Natural killer cell (primary cell): ENCODE measurements at regions not wholly inside any gene's neighbourhood (a gene's known extent, or its start where the extent isn't known, plus 50 kb on each side); places are given as distances from the start of the nearest gene placed in this dataset.

Source experiments
- ATAC-seq, 3 donors: fragments of 150-1000 bp in 2 of 3; fragments of 200-7000 bp in 1 of 3; cut with Tn5 transposase; 1 replicate in 1 of 3; 2 replicates in 2 of 3; pipeline ENCODE4 v1.10.0; 2021; ENCODE audit warnings: mild to moderate bottlenecking in 2 of 3, moderate library complexity in 2 of 3
- DNase-seq, 2 donors: peaks; one replicate each; pipeline versions ENCODE4 v3.0.0 to v3.0.0-alpha.2; 2013 to 2021; ENCODE audit warnings: mixed read lengths in 1 of 2
- H3K27ac ChIP-seq: one replicate; pipeline ENCODE4 v1.5.1; 2013; ENCODE audit warnings: mild to moderate bottlenecking, low read length
- H3K27me3 ChIP-seq: one replicate; pipeline ENCODE4 v1.6.1; 2013; ENCODE audit warnings: low read length; ENCODE audit not compliant: control insufficient read depth, insufficient read depth
- H3K36me3 ChIP-seq: one replicate; pipeline ENCODE4 v1.6.1; 2013; ENCODE audit warnings: low read length; ENCODE audit not compliant: control insufficient read depth, insufficient read depth
- H3K4me1 ChIP-seq: one replicate; pipeline ENCODE4 v1.6.1; 2013; ENCODE audit warnings: low read length; ENCODE audit not compliant: control insufficient read depth, insufficient read depth
- H3K4me3 ChIP-seq: one replicate; pipeline ENCODE4 v1.5.1; 2013; ENCODE audit warnings: low read length
- H3K9me3 ChIP-seq: one replicate; pipeline ENCODE4 v1.6.1; 2013; ENCODE audit warnings: low read length; ENCODE audit not compliant: control insufficient read depth, insufficient read depth
- H3K27ac Mint-ChIP-seq, 2 donors: one replicate each; pipeline ENCODE4 v1.8.0; 2022; ENCODE audit warnings: mild to moderate bottlenecking in 2 of 2, mixed read lengths in 2 of 2, moderate library complexity in 1 of 2
- H3K27me3 Mint-ChIP-seq, 2 donors: one replicate each; pipeline ENCODE4 v1.8.0; 2022; ENCODE audit warnings: low read depth in 2 of 2, mixed read lengths in 2 of 2
- H3K36me3 Mint-ChIP-seq: one replicate; pipeline ENCODE4 v1.8.0; 2022; ENCODE audit warnings: mixed read lengths
- H3K4me1 Mint-ChIP-seq, 2 donors: one replicate each; pipeline ENCODE4 v1.8.0; 2022; ENCODE audit warnings: mixed read lengths in 2 of 2
- H3K4me3 Mint-ChIP-seq: one replicate; pipeline ENCODE4 v1.8.0; 2022; ENCODE audit warnings: mild to moderate bottlenecking, moderate library complexity, mixed read lengths
- H3K9me3 Mint-ChIP-seq, 2 donors: one replicate each; pipeline ENCODE4 v1.8.0; 2022; ENCODE audit warnings: mixed read lengths in 2 of 2
- WGBS: methylation state at CpG from one replicate; pipeline ENCODE4 v1.1.7; 2013; ENCODE audit warnings: missing lambda C conversion rate; ENCODE audit not compliant: insufficient coverage; 5-methylcytosine and 5-hydroxymethylcytosine counted together
- intact Hi-C: fragments of 100-400 bp; cut with micrococcal nuclease; formaldehyde crosslinking; loops from one replicate; pipeline ENCODE4 v1.14.2; 2022
- TF ChIP-seq, protein P1 (sequence below): fragments of 200-600 bp; IDR thresholded peaks from one replicate; pipeline ENCODE4 v1.8.0; 2022; ENCODE audit warnings: antibody characterized with exemption

- no peaks in the 10 kb centered on the region for H3K36me3 ChIP-seq
- TF ChIP-seq, protein P1, sequence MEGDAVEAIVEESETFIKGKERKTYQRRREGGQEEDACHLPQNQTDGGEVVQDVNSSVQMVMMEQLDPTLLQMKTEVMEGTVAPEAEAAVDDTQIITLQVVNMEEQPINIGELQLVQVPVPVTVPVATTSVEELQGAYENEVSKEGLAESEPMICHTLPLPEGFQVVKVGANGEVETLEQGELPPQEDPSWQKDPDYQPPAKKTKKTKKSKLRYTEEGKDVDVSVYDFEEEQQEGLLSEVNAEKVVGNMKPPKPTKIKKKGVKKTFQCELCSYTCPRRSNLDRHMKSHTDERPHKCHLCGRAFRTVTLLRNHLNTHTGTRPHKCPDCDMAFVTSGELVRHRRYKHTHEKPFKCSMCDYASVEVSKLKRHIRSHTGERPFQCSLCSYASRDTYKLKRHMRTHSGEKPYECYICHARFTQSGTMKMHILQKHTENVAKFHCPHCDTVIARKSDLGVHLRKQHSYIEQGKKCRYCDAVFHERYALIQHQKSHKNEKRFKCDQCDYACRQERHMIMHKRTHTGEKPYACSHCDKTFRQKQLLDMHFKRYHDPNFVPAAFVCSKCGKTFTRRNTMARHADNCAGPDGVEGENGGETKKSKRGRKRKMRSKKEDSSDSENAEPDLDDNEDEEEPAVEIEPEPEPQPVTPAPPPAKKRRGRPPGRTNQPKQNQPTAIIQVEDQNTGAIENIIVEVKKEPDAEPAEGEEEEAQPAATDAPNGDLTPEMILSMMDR = no peak
- H3K9me3 Mint-ChIP-seq = no peaks in the 10 kb centered on the region
- H3K4me1 ChIP-seq = no peaks in the 10 kb centered on the region
- H3K27me3 Mint-ChIP-seq = peaks cover 0 to 6% of the 10 kb centered on the region in 2 donors
- H3K4me1 Mint-ChIP-seq = no peaks in the 10 kb centered on the region
- no peak overlapping the region for H3K27ac Mint-ChIP-seq
- no peaks in the 10 kb centered on the region for H3K36me3 Mint-ChIP-seq
- H3K27ac ChIP-seq = no peak overlapping the region
- WGBS = 81% methylated on average over 4 of the region's 6 CpGs
- intact Hi-C loops = no loop called here
- no peak overlapping the region for H3K4me3 Mint-ChIP-seq
- H3K9me3 ChIP-seq = no peaks in the 10 kb centered on the region
- no peaks in the 10 kb centered on the region for H3K27me3 ChIP-seq
- no peak overlapping the region for H3K4me3 ChIP-seq
- DNase-seq = no peak
- no peak for ATAC-seq
Observed at GRCh38 chr20:12875510-12875909, 133.3 kb upstream of the SPTLC3 start.

- DNase-seq (no peak), ATAC-seq (no peak)
- H3K36me3 ChIP-seq = no peaks in the 10 kb centered on the region
- WGBS = 70% methylated on average over 1 of the region's 1 CpG
- H3K27me3 ChIP-seq = no peaks in the 10 kb centered on the region
- no peaks in the 10 kb centered on the region for H3K4me1 ChIP-seq
- Mint-ChIP-seq H3K27ac (no peak overlapping the region), H3K27me3 (peaks cover 6 to 39% of the 10 kb centered on the region in 2 donors), H3K36me3 (no peaks in the 10 kb centered on the region), H3K4me1 (no peaks in the 10 kb centered on the region), H3K9me3 (no peaks in the 10 kb centered on the region), H3K4me3 (no peak overlapping the region)
- no peak overlapping the region for H3K27ac ChIP-seq
- intact Hi-C loops = no loop called here
- TF ChIP-seq, protein P1 = no peak
- H3K4me3 ChIP-seq = no peak overlapping the region
- H3K9me3 ChIP-seq = no peaks in the 10 kb centered on the region
Observed at GRCh38 chr20:12882832-12883506, 125.8 kb upstream of the SPTLC3 start.

DNA sequence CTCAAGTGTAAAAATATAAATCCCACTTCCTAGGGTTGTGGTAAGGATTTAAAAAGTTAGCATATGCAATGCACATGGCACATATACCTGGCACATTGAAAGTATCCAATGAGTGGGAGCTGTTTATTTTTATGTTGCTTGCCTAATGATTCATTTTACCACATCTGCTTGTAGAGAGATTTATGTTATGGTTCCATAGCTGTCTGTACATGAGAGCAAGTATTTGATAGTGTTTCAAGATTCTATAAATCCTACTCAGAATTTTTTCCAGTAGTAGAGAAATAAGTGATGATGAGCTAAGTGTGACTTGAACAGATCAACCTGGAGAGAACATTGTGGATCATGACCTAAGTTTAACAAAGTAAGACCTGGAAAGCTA lies 125.3 kb upstream of the SPTLC3 start:
- Histone ChIP-seq H3K27ac (no peak overlapping the region), H3K36me3 (no peaks in the 10 kb centered on the region), H3K4me3 (no peak overlapping the region), H3K9me3 (no peaks in the 10 kb centered on the region), H3K4me1 (no peaks in the 10 kb centered on the region), H3K27me3 (no peaks in the 10 kb centered on the region)
- TF ChIP-seq, protein P1 = no peak
- Mint-ChIP-seq H3K4me3 (no peak overlapping the region), H3K4me1 (no peaks in the 10 kb centered on the region), H3K27ac (no peak overlapping the region), H3K9me3 (no peaks in the 10 kb centered on the region), H3K36me3 (no peaks in the 10 kb centered on the region), H3K27me3 (peaks cover 6 to 40% of the 10 kb centered on the region in 2 donors)
- ATAC-seq = no peak
- intact Hi-C loops = no loop called here
- DNase-seq = no peak
